Amniotic stem cell (primary cell): ENCODE measurements at regions not wholly inside any gene's neighbourhood (a gene's known extent, or its start where the extent isn't known, plus 50 kb on each side); places are given as distances from the start of the nearest gene placed in this dataset.
"Not testable (repeated sequence)": the region's sequence is repeated elsewhere in the genome, so short reads cannot be mapped to it uniquely, and the experiment has no call there.

Source experiments
- DNase-seq: peaks from one replicate; lab custom pipeline; 2025; lab: John Stamatoyannopoulos, UW

DNA sequence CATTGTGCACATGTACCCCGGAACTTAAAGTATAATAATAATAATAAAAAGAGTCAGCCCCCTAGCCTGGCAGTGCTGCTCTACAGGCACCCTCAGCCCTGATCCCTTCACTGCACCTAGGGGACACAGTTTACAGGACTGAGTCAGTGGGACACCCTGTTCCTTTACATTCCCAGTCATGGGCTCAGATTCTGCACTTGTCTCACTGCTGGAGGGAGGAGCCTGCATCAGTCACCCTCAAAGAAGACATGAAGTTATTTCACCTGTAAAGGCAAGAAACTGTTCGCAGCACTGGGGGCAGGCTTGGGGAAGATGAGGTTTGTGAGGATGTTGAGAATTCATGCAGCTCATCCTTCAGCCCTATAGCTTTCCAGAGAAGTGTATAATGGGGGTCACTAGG lies 50.7 kb upstream of the VPREB1 start:
- no peak for DNase-seq

DNA sequence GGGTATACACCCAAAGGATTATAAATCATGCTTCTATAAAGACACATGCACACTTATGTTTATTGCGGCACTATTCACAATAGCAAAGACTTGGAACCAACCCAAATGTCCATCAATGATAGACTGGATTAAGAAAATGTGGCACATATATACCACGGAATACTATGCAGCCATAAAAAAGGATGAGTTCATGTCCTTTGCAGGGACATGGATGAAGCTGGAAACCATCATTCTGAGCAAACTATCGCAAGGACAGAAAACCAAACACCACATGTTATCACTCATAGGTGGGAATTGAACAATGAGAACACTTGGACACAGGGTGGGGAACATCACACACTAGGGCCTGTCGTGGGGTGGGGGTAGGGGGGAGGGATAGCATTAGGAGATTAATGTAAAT lies 51.1 kb upstream of the VPREB1 start:
- not testable (repeated sequence) for DNase-seq

DNA sequence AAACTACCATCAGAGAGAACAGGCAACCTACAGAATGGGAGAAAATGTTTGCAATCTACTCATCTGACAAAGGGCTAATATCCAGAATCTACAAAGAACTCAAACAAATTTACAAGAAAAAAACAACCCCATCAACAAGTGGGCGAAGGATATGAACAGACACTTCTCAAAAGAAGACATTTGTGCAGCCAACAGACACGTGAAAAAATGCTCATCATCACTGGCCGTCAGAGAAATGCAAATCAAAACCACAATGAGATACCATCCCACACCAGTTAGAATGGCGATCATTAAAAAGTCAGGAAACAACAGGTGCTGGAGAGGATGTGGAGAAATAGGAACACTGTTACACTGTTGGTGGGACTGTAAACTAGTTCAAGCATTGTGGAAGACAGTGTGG lies 51.6 kb upstream of the VPREB1 start:
- DNase-seq: not testable (repeated sequence)

DNA sequence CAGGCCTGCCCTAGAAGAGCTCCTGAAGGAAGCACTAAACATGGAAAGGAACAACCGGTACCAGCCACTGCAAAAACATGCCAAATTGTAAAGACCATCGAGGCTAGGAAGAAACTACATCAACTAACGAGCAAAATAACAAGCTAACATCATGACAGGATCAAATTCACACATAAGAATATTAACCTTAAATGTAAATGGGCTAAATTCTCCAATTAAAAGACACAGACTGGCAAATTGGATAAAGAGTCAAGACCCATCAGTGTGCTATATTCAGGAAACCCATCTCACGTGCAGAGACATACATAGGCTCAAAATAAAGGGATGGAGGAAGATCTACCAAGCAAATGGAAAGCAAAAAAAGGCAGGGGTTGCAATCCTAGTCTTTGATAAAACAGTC lies 54.8 kb upstream of the VPREB1 start:
- DNase-seq: not testable (repeated sequence)

DNA sequence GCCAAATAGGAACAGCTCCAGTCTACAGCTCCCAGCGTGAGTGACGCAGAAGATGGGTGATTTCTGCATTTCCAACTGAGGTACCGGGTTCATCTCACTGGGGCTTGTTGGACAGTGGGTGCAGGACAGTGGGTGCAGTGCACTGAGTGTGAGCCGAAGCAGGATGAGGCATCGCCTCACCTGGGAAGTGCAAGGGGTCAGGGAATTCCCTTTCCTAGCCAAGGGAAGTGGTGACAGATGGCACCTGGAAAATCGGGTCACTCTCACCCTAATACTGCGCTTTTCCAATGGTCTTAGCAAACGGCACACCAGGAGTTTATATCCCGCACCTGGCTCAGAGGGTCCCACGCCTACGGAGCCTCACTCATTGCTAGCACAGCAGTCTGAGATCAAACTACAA lies 56.7 kb upstream of the VPREB1 start:
- not testable (repeated sequence) for DNase-seq

DNA sequence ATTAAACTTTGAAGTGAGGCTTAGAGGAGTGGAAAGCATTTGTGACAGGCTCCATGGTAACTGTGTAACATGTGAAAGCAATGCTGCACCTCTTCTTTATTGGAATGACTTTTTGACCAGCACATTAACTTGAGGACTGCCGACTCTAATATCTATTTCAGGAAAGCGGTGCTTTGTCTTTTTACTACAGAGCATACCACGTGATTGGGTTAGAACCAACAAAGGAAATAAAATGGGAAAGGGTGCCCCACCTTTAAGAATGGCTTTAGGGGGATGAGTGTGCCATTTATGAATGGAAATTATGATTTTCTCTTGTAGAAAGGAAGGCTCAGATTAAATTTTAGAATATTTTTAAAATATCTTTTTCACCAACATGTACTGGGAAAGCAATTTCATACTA lies 57.3 kb upstream of the VPREB1 start:
- DNase-seq: no peak

DNA sequence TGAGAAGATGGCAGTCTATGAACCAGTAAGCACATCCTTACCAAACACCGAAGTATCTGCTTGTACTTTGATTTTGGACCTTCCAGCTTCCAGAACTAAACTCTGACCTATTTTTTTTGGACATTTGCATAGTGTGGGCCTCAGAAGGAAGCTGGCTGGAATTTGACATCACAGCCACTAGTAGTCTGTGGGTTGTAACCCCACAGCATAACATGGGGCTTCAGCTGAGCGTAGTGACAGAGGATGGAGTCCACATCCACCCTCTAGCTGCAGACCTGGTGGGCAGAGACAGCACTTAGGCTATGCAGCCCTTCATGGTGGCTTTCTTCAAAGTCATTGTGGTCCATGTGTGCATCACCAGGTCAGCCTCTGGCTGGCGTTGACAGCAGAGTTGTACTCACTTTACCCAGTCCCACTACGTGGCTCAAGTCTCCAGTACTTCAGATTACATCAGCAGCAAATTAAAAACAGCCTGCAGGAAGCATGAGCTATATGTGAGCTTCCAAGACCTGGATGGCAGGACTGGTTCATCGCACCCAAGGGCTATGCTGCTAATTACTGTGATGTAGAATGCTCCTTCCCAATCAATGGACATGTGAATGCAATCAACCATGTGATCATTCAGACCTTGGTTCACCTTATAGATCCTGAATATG lies 58.6 kb upstream of the VPREB1 start:
- DNase-seq: no peak

DNA sequence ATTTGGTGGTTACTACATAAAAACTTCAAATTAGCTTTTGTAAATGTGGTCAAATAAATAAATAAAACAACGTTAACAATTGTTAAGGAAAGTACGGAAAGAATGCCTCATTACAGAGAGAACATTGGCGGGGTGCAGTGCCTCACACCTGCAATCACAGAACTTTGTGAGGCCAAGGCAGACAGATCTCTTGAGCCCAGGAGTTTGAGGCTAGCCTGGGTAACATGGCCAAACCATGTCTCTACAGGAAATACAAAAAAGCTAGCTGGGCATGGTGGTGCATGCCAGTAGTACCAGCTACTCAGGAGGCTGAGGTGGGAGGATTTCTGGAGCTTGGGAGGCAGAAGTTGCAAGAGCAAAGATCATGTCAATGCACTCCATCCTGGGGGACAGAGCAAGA lies 59.4 kb upstream of the VPREB1 start:
- no peak for DNase-seq

DNA sequence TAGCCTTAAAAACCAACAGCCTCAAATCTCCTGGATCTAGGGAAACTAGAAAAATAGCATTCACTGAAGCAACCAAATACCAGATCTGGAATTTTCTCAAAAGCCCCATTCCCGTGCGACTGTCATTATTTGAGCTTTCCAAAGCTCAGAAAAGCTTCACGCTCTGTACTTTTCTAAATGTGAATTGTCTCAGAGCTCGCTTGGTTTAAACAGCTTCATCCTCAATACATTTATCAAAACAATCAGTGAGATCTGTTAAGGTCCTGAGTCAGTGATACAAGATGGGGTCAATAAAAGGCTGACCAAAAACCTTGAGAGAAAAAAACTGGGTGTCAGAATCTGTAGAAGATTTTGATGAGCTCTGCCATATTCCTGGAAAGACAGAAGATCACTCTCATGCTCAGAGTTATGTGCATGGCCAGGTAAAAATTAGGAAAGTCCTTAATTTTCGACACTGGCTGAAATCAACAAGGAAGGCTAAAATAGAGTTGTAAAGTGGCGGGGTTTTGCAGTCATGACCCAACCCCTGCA lies 60.2 kb upstream of the VPREB1 start:
- DNase-seq: no peak

DNA sequence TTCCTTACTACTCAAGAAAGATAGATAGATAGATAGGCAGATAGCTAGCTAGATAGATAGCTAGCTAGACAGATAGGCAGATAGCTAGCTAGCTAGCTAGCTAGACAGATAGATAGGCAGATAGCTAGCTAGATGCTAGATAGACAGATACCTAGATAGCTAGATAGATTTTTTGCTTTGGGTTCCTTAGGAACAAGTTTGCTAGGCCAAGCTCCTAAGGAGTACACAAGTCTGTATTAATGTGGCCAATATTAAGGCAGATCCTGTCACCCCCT lies 61.7 kb upstream of the VPREB1 start:
- DNase-seq: no peak

DNA sequence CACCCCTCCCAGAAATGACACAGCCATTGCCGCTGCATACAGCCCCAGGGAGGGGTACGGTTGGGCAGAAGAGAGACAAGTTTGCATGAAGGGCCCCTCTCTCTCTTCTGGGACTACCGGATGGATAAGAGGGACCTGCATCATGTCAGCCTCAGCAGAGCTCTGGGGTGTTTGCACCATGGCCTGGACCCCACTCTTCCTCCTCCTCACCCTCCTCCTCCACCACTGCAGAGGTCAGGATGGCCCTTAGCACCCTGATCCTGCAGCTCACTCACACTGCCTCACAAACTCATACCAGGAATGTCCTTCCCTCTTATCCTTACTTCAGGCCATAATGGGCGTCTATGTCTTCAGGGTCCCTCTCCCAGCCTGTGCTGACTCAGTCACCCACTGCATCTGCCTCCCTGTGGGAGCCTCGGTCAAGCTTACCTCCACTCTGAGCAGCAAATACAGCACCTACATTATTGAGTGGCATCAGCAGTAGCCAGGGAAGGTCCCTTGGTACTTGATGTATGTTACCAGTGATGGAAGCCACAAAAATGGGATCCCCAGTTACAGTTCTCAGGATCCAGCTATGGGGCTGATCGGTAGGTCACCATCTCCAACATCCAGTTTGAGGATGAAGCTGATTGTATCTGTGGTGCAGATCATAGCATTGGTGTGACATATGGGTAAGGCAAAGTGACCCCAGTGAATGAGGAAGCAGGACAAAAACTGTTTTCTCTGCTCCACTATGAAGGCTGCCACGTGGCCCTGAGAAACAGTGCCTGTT lies 62.2 kb upstream of the VPREB1 start:
- DNase-seq: no peak

DNA sequence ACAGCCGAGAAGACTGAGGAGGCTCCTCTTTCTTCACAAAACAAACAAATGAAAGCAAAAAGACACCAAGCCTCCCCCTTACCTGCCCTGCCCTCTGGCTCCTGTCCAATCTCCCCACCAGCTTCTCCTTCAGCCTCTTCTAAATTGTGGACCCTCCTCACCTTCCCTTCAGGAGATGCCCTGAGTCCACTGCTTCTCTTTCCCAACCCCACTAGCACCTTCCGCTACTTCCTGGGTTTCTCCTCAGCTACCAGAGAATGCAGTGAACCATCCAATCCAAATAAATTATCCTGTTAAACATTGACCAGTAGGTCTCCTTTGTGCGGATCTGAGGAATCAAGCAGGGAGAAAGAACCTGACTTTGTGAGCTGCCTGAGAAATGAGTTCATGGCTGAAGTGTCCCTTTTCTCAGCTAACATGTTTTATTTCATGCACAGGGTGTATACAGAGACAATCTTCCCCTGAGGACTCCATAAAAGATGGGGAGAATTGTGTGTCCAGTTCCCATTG lies 63.2 kb upstream of the VPREB1 start:
- no peak for DNase-seq

DNA sequence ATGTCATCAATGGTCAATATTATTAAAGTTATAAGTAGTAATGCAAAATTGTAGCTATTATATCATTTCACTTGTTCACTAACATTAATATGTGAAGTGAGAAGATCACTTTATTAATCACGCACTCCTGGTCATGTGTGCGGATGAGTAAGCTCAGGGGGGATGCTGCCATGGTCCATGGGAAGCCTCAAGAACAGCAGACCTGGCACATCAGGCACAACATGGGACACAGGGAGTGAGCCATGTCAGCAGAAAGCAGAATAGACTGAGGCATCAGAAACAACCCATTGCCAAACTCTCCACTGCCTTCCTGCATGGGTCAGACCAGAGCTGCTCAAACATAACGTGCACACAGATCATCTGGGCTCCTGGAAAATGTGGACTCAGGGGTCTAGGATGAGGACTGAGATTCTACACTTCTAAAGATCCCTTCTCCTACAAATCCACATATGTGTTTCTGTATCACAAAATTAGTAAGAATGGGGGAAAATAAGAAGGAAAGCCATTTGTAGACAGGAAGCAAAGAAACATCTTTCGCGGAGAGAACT lies 63.8 kb upstream of the VPREB1 start:
- DNase-seq: no peak

DNA sequence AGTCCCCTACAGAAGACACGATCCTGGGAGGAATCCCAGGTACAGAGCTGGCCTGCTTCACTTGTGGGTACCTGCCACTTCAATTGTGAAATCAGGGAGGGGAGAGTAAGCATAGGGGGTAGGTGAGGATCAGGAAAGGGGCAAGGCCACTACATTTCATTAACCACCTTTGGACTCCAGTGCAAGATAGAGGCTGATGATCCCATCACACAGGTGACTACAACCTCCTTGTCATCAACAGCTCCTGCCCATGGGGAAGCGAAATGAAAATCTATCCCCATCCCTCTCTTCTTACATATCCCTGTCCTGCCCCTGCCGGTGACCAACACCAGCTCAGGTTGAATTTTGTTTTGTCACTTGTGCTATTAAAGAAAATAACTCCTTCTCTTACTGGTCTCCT lies 64.7 kb upstream of the VPREB1 start:
- no peak for DNase-seq

DNA sequence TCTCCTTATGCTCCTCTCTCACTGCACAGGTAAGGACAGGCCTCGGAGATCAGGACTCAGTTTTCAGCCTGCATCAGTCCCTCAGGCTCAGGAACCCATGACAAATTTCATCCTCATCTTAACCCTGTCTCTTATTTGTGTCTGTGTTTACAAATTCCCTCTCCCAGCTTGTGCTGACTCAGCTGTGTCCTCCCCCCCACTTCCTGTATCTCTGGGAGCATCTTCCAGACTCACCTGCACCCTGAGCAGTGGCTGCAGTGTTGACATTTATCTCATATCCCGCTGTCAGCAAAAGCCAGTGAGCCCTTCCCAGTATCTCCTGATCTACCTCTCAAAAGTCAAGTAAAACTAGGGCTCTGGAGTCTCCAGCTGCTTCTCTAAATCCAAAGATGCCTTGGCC lies 65.6 kb upstream of the VPREB1 start:
- no peak for DNase-seq

DNA sequence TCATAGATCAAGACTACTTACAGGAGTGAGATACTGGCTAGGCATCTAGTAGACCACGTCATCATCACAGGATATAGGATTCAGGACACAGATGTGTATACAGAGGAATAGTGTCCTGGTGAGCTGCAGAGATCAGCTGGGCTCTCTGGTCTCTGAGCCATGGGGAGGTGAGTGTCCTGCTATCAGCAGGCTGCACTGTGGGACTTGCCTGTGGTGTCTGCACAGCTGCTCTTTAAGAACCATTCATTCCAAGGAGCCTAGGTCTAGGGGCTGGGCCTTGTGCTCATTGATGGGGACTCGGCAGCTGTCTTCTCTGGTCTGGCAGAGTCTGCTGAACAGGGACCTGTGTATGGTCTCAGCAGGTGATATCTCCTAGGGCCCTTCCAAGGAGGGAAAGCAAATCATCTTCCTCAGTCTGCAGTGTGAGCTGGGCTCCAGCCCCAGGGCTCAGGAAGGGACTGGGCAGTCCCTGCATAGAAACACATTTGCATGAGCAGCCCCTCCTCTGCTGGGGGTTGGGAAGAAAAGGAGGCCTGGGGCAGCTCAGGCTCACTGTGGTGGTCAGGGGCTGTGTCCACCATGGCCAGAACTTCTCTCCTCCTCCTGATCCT lies 66.1 kb upstream of the VPREB1 start:
- no peak for DNase-seq

DNA sequence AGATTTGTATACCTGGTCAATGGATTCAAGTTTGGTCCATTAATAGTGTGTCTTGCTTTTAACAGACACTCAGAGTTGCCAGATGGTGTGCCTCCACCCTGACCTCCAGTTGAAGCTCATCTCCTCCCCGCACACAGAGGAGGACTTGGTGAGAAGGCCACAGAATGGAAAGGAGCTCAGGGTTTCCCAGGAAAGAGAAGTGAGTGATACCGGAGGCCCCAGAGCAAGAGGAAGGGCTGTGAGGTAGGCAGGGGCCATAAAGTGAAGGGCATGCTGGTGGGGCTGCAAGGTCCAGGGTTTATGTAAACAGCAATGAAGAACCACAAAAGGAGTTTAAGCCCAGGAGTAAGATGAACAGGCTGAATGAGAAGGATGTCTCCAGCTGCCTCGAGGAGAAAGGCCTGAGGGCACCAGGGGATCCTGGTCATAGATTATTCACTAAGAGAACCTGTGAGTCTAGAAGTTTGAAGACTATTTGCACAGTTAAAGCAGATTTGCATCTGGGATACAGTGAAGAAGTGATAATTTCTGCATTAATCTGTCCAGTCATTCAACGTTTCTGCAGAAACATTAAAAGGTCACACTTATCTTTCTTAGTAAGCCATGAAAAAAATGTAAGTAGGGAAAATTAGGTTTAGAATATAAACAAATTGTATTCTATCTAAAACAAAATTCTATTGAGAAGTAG lies 67.5 kb upstream of the VPREB1 start:
- no peak for DNase-seq

DNA sequence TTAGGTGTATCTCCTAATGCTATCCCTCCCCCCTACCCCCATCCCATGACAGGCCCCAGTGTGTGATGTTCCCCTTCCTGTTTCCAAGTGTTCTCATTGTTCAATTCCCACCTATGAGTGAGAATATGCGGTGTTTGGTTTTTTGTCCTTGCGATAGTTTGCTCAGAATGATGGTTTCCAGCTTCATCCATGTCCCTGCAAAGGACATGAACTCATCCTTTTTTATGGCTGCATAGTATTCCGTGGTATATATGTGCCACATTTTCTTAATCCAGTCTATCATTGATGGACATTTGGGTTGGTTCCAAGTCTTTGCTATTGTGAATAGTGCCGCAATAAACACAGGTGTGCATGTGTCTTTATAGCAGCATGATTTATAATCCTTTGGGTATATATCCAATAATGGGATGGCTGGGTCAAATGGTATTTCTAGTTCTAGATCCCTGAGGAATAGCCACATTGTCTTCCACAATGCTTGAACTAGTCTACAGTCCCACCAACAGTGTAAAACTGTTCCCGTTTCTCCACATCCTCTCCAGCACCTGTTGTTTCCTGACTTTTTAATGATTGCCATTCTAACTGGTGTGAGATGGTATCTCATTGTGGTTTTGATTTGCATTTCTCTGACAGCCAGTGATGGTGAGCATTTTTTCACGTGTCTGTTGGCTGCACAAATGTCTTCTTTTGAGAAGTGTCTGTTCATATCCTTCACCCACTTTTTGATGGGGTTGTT lies 71.5 kb upstream of the VPREB1 start:
- not testable (repeated sequence) for DNase-seq

DNA sequence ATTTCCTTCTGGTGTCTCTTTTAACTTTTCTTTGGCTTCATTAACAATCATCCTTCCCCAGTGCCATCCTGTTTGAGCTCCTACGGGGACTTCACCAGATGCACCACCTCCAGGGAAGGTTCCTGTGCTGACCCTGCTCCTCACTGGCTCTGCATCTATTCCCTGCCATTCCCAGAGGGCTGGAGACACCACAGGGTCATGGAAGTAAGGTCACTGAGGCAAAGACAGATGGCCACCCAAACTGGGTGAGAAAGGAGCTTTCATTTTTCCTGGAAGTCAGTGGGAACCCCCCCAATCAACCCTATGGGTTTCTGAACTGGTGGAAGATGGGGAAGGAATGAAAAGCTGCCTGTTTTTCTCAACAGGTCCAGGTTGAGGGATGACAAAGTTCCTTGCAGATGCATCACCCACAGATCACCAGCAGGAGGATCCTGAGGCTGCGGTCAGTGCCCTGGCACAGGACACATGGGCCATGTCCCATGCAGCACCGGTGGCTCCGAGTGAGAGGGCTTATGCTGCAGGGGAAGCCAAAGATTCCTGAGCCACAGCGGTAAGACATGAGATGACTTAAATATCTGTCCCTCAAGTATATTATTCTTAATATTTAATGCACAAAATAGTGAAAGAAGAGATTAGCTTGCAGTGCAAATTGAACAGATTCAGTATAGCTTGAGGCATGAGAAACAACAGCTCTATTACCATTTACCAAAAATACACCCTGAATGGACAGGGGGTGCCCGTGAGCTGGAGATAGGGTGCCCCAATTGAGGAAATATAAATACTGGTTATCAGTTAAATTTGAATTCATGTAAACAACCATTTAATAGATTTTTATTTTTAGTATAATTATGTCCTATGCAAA lies 73.0 kb upstream of the VPREB1 start:
- no peak for DNase-seq

DNA sequence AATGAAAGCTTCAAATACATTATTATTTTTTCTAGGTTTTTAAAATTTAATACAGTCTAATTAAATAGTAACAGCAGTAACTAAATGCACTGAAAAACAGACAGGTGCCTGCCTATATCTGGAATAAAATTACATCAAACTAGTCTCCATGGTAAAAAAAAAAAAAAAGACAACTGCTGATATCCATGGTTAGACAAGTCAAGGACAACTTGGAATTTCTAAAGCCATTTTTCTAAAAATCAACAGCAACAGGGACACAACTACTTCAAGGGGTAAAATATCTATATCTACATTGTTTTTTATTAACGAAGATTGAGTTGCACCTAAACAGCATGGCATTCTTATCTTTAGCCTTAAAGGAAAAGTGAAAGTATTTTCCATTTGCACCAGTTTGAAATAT lies 74.7 kb upstream of the VPREB1 start:
- DNase-seq: no peak
